T follicular helper cell (primary cell): ENCODE measurements at regions not wholly inside any gene's neighbourhood (a gene's known extent, or its start where the extent isn't known, plus 50 kb on each side); places are given as distances from the start of the nearest gene placed in this dataset.
"Not testable (repeated sequence)": the region's sequence is repeated elsewhere in the genome, so short reads cannot be mapped to it uniquely, and the experiment has no call there.

Source experiments
- DNase-seq: peaks from one replicate; pipeline ENCODE4 v3.0.0-alpha.2; 2020; ENCODE audit warnings: low read depth

- no peak for DNase-seq
Observed at GRCh38 chr16:5309946-5310611, 212.5 kb upstream of the EEF2KMT start.

GRCh38 chr16:5305023-5305422, 207.4 kb upstream of the EEF2KMT start:
- DNase-seq, result no peak

GRCh38 chr16:5302372-5303114, 204.9 kb upstream of the EEF2KMT start:
- no peak for DNase-seq

- no peak for DNase-seq
Observed at GRCh38 chr16:5298202-5298601, 200.6 kb upstream of the EEF2KMT start.

- no peak for DNase-seq
Observed at GRCh38 chr16:5296176-5296575, 198.6 kb upstream of the EEF2KMT start.

GRCh38 chr16:5295304-5295703, 197.7 kb upstream of the EEF2KMT start:
- not testable (repeated sequence) for DNase-seq

GRCh38 chr16:5282152-5282551, 184.6 kb upstream of the EEF2KMT start:
- not testable (repeated sequence) for DNase-seq

- no peak for DNase-seq
Observed at GRCh38 chr16:5257462-5257861, 159.9 kb upstream of the EEF2KMT start.

- DNase-seq, result no peak
Observed at GRCh38 chr16:5252791-5253190, 155.2 kb upstream of the EEF2KMT start.

GRCh38 chr16:5247403-5247802, 149.8 kb upstream of the EEF2KMT start:
- not testable (repeated sequence) for DNase-seq

GRCh38 chr16:5240278-5240626, 142.7 kb upstream of the EEF2KMT start:
- not testable (repeated sequence) for DNase-seq

- peak; percentile 25 for DNase-seq
Observed at GRCh38 chr16:5239472-5240277, 142.1 kb upstream of the EEF2KMT start.

- no peak for DNase-seq
Observed at GRCh38 chr16:5235119-5235518, 137.5 kb upstream of the EEF2KMT start.

GRCh38 chr16:5234295-5235050, 136.9 kb upstream of the EEF2KMT start:
- DNase-seq, result no peak

GRCh38 chr16:5231246-5231759, 133.7 kb upstream of the EEF2KMT start:
- no peak for DNase-seq

- DNase-seq, result no peak
Observed at GRCh38 chr16:5228369-5228768, 130.8 kb upstream of the EEF2KMT start.

- DNase-seq, result no peak
Observed at GRCh38 chr16:5225931-5226655, 128.5 kb upstream of the EEF2KMT start.

GRCh38 chr16:5222761-5223160, 125.2 kb upstream of the EEF2KMT start:
- DNase-seq, result no peak

- DNase-seq, result not testable (repeated sequence)
Observed at GRCh38 chr16:5221831-5222230, 124.2 kb upstream of the EEF2KMT start.

- no peak for DNase-seq
Observed at GRCh38 chr16:5220705-5221104, 123.1 kb upstream of the EEF2KMT start.

GRCh38 chr16:5216441-5217080, 119.0 kb upstream of the EEF2KMT start:
- no peak for DNase-seq
